HG02885 (cell line): ENCODE measurements at regions not wholly inside any gene's neighbourhood (a gene's known extent, or its start where the extent isn't known, plus 50 kb on each side); places are given as distances from the start of the nearest gene placed in this dataset.
A peak's percentile ranks its signal among the peaks of the same experiment; 100 is the strongest.

Source experiments
- ATAC-seq: cut with Tn5 transposase; IDR thresholded peaks from one replicate; pipeline ENCODE4 v1.9.1; 2021; ENCODE audit warnings: mild to moderate bottlenecking; ENCODE audit not compliant: unreplicated experiment, poor library complexity

GRCh38 chr3:70120357-70120966 lies 120.9 kb downstream of the SAMMSON start:
- ATAC-seq: peak; percentile 100

GRCh38 chr3:70127192-70127591 lies 127.7 kb downstream of the SAMMSON start:
- ATAC-seq: no peak

GRCh38 chr3:70137366-70137765 lies 137.8 kb downstream of the SAMMSON start:
- ATAC-seq: no peak

- no peak for ATAC-seq
These were observed 139.1 kb downstream of the SAMMSON start for GRCh38 chr3:70138606-70139005.
